GM23248 (cell line): ENCODE measurements at regions not wholly inside any gene's neighbourhood (a gene's known extent, or its start where the extent isn't known, plus 50 kb on each side); places are given as distances from the start of the nearest gene placed in this dataset.
A peak's percentile ranks its signal among the peaks of the same experiment; 100 is the strongest.

Experiments used
- DNase-seq: peaks from one replicate; pipeline ENCODE4 v3.0.0-alpha.2; 2015
- H2AFZ ChIP-seq: fragments of 200-600 bp; sonication (generic); 2 replicates; pipeline ENCODE4 v1.6.1; 2016; ENCODE audit warnings: antibody characterized with exemption
- H3F3A ChIP-seq: fragments of 200-600 bp; sonication (generic); 2 replicates; pipeline ENCODE4 v1.6.1; 2016; ENCODE audit warnings: mild to moderate bottlenecking, antibody characterized with exemption, mixed run types; ENCODE audit not compliant: insufficient read depth
- H3K27ac ChIP-seq: fragments of 200-600 bp; sonication (generic); 2 replicates; pipeline ENCODE4 v1.5.1; 2016; ENCODE audit warnings: mild to moderate bottlenecking
- H3K27me3 ChIP-seq: fragments of 200-600 bp; sonication (generic); replicated peaks from 2 replicates; pipeline ENCODE4 v1.6.1; 2016; ENCODE audit warnings: mild to moderate bottlenecking; ENCODE audit not compliant: insufficient read depth
- H3K36me3 ChIP-seq: fragments of 200-600 bp; sonication (generic); 2 replicates; pipeline ENCODE4 v1.6.1; 2016; ENCODE audit warnings: low read depth, mild to moderate bottlenecking
- H3K4me1 ChIP-seq: fragments of 200-600 bp; sonication (generic); 2 replicates; pipeline ENCODE4 v1.6.1; 2016; ENCODE audit warnings: mild to moderate bottlenecking; ENCODE audit not compliant: insufficient read depth
- H3K4me2 ChIP-seq: fragments of 200-600 bp; sonication (generic); one replicate; pipeline ENCODE4 v1.6.1; 2016; ENCODE audit warnings: mild to moderate bottlenecking; ENCODE audit not compliant: unreplicated experiment
- H3K4me3 ChIP-seq: fragments of 200-600 bp; sonication (generic); 2 replicates; pipeline ENCODE4 v1.5.1; 2016; ENCODE audit warnings: mild to moderate bottlenecking
- H3K79me2 ChIP-seq: fragments of 200-600 bp; sonication (generic); 2 replicates; pipeline ENCODE4 v1.6.1; 2016; ENCODE audit warnings: mild to moderate bottlenecking; ENCODE audit not compliant: insufficient read depth
- H3K9ac ChIP-seq: fragments of 200-600 bp; sonication (generic); 2 replicates; pipeline ENCODE4 v1.6.1; 2016; ENCODE audit warnings: mild to moderate bottlenecking
- H3K9me2 ChIP-seq: fragments of 200-600 bp; sonication (generic); 2 replicates; pipeline ENCODE4 v1.6.1; 2016; ENCODE audit warnings: mixed run types, mild to moderate bottlenecking, moderate library complexity; ENCODE audit not compliant: insufficient read depth
- H3K9me3 ChIP-seq: fragments of 200-600 bp; sonication (generic); one replicate; pipeline ENCODE4 v1.6.1; 2017; ENCODE audit warnings: low read depth
- H4K20me1 ChIP-seq: fragments of 200-600 bp; sonication (generic); 2 replicates; pipeline ENCODE4 v1.6.0; 2016; ENCODE audit not compliant: insufficient read depth
- EZH2 ChIP-seq: fragments of 200-600 bp; sonication (generic); IDR thresholded peaks from 2 replicates; pipeline ENCODE4 v1.6.1; 2018; ENCODE audit warnings: antibody characterized with exemption, mild to moderate bottlenecking; ENCODE audit not compliant: insufficient read depth, poor library complexity, severe bottlenecking
- EZH2phosphoT487 ChIP-seq: fragments of 200-600 bp; sonication (generic); IDR thresholded peaks from 2 replicates; pipeline ENCODE4 v1.6.1; 2018; ENCODE audit warnings: antibody characterized with exemption, moderate library complexity, mild to moderate bottlenecking, low read depth; ENCODE audit not compliant: insufficient read depth
- WGBS, 2 experiments: methylation state at CpG; one replicate each; pipeline ENCODE4 v1.1.6; 2015 to 2017; ENCODE audit warnings: low lambda C conversion rate in 2 of 2, low coverage in 1 of 2; ENCODE audit errors: missing lambda C conversion rate in 2 of 2; 5-methylcytosine and 5-hydroxymethylcytosine counted together
- in situ Hi-C: fragments of 300-500 bp; cut with MboI; formaldehyde crosslinking; loops from 2 replicates; pipeline ENCODE4 v1.15.0; 2020

DNA sequence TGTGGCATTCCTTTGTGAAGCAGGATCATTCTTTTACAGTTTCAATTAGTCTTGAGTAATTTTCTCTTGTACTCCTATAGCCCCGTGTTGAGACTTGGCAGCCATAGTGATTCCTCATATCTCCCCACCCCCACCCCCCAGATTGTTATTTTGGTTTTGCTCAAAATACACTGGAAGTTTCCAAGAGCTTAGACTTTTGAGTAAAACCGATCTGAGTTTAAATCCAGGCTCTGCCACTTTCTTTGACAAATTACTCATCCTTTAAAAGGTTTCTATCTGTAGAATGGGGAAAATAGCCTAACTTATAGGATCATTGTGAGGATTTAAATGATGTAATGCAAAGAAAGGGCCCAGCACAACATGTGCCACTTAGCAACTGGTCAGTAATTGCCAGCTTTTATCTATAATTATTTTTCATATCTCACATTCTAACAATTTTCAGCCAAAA lies 53.1 kb upstream of the RC3H1 start:
- Histone ChIP-seq H3K9ac (no peak overlapping the region), H3K9me3 (no peaks in the 10 kb centered on the region), H3K4me3 (no peak overlapping the region), H3K4me2 (no peak overlapping the region), H3K27ac (no peak overlapping the region), H3K79me2 (no peaks in the 10 kb centered on the region), H3F3A (no peaks in the 10 kb centered on the region), H3K27me3 (no peaks in the 10 kb centered on the region), H3K36me3 (no peaks in the 10 kb centered on the region), H3K4me1 (no peaks in the 10 kb centered on the region), H2AFZ (peak overlapping the region; percentile 39), H3K9me2 (no peaks in the 10 kb centered on the region), H4K20me1 (no peaks in the 10 kb centered on the region)
- TF ChIP-seq EZH2phosphoT487 = no peak
- TF ChIP-seq EZH2 = no peak
- DNase-seq = no peak
- 3 to 4% methylated on average over 2 of the region's 2 CpGs for WGBS, 2 experiments
- in situ Hi-C loops = no loop called here

GRCh38 chr1:174074757-174075156 lies 52.6 kb upstream of the RC3H1 start:
- 31 to 36% methylated on average over 2 of the region's 2 CpGs for WGBS, 2 experiments
- peak; percentile 63 for DNase-seq
- in situ Hi-C loops = no loop called here

DNA sequence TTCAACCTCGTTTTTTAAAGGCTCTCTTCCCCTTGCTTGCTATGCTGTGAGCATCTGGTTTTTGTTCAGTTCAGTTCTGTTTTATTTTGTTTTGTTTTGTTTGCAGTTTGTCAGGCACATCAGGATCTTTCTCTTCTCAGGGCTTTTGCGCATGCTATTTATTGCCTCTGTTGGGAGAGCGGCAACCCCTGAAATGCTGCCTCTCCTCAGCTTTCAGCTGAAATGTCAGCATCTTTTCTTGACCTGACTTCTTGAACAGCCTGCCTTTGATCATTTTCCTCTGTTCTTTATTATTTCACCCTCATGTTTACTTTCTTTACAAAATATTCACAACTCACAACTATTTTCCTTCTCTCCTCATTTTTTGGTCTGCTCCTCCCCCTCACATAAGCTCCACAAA lies 50.4 kb upstream of the RC3H1 start:
- H3K27me3 ChIP-seq = no peaks in the 10 kb centered on the region
- TF ChIP-seq EZH2 = no peak
- no peak for TF ChIP-seq EZH2phosphoT487
- in situ Hi-C loops = no loop called here
- H3F3A ChIP-seq = no peaks in the 10 kb centered on the region
- H3K36me3 ChIP-seq = no peaks in the 10 kb centered on the region
- no peaks in the 10 kb centered on the region for H3K79me2 ChIP-seq
- H3K4me3 ChIP-seq = no peak overlapping the region
- peak overlapping the region; percentile 65 for H2AFZ ChIP-seq
- H4K20me1 ChIP-seq = no peaks in the 10 kb centered on the region
- no peak overlapping the region for H3K27ac ChIP-seq
- no peak for DNase-seq
- no peak overlapping the region for H3K9ac ChIP-seq
- H3K4me2 ChIP-seq = no peak overlapping the region
- no peaks in the 10 kb centered on the region for H3K9me2 ChIP-seq
- H3K4me1 ChIP-seq = no peaks in the 10 kb centered on the region
- 15 to 26% methylated on average over 3 of the region's 3 CpGs for WGBS, 2 experiments
- no peaks in the 10 kb centered on the region for H3K9me3 ChIP-seq

More at GRCh38 chr1:174074757-174075156, 52.6 kb upstream of the RC3H1 start:
- H3K9me3 ChIP-seq = no peaks in the 10 kb centered on the region
- H3K36me3 ChIP-seq = no peaks in the 10 kb centered on the region
- H4K20me1 ChIP-seq = no peaks in the 10 kb centered on the region
- no peak overlapping the region for H3K4me3 ChIP-seq
- no peaks in the 10 kb centered on the region for H3K4me1 ChIP-seq
- H3K4me2 ChIP-seq = no peak overlapping the region
- peak overlapping the region; percentile 39 for H2AFZ ChIP-seq
- H3K27ac ChIP-seq = no peak overlapping the region
- H3K79me2 ChIP-seq = no peaks in the 10 kb centered on the region
- no peak overlapping the region for H3K9ac ChIP-seq
- no peaks in the 10 kb centered on the region for H3F3A ChIP-seq
- H3K9me2 ChIP-seq = no peaks in the 10 kb centered on the region
- TF ChIP-seq EZH2 = no peak
- TF ChIP-seq EZH2phosphoT487 = no peak
- no peaks in the 10 kb centered on the region for H3K27me3 ChIP-seq
